ENCODE measurements at regions not wholly inside any gene's neighbourhood (a gene's known extent, or its start where the extent isn't known, plus 50 kb on each side); places are given as distances from the start of the nearest gene placed in this dataset.
"Not testable (repeated sequence)": the region's sequence is repeated elsewhere in the genome, so short reads cannot be mapped to it uniquely, and the experiment has no call there.

DNA sequence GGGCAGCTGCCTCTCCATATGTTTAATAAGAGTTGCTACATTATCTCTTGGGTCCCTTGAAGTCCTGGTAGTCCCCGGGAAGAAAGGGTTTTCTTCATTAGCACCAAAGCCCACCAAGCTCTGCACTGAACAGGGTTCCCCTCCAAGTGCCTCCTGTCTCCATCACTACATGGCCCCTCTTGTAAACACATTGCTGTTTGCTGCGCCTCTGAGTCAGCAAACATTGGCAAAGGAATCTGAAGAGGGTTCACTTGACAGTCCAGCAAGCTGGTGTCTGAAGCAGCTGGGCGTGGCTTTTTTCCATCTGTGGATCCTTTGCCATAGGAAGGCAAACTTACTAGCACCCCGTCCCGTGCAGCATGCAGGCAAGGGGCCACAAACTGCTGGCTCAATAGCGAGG is 82.8 kb downstream of the TEX51 start (continued):
- TF ChIP-seq, protein P1, sequence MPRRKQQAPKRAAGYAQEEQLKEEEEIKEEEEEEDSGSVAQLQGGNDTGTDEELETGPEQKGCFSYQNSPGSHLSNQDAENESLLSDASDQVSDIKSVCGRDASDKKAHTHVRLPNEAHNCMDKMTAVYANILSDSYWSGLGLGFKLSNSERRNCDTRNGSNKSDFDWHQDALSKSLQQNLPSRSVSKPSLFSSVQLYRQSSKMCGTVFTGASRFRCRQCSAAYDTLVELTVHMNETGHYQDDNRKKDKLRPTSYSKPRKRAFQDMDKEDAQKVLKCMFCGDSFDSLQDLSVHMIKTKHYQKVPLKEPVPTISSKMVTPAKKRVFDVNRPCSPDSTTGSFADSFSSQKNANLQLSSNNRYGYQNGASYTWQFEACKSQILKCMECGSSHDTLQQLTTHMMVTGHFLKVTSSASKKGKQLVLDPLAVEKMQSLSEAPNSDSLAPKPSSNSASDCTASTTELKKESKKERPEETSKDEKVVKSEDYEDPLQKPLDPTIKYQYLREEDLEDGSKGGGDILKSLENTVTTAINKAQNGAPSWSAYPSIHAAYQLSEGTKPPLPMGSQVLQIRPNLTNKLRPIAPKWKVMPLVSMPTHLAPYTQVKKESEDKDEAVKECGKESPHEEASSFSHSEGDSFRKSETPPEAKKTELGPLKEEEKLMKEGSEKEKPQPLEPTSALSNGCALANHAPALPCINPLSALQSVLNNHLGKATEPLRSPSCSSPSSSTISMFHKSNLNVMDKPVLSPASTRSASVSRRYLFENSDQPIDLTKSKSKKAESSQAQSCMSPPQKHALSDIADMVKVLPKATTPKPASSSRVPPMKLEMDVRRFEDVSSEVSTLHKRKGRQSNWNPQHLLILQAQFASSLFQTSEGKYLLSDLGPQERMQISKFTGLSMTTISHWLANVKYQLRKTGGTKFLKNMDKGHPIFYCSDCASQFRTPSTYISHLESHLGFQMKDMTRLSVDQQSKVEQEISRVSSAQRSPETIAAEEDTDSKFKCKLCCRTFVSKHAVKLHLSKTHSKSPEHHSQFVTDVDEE (CRISPR knock-in tag; IDR thresholded peaks at IDR 0.05): no peak
- TF ChIP-seq ISL1 (CRISPR knock-in tag; IDR thresholded peaks at IDR 0.05) (no peak), ZNF70 (CRISPR knock-in tag; IDR thresholded peaks at IDR 0.05) (no peak), TOX (CRISPR knock-in tag; IDR thresholded peaks at IDR 0.05; ENCODE audit: borderline replicate concordance) (no peak), ARNTL (CRISPR knock-in tag; IDR thresholded peaks at IDR 0.05; ENCODE audit: borderline replicate concordance, low read depth) (no peak), ZFP3 (CRISPR knock-in tag; IDR thresholded peaks at IDR 0.05) (no peak), CSDC2 (CRISPR knock-in tag; IDR thresholded peaks at IDR 0.05) (no peak)
- TF ChIP-seq, protein P2, sequence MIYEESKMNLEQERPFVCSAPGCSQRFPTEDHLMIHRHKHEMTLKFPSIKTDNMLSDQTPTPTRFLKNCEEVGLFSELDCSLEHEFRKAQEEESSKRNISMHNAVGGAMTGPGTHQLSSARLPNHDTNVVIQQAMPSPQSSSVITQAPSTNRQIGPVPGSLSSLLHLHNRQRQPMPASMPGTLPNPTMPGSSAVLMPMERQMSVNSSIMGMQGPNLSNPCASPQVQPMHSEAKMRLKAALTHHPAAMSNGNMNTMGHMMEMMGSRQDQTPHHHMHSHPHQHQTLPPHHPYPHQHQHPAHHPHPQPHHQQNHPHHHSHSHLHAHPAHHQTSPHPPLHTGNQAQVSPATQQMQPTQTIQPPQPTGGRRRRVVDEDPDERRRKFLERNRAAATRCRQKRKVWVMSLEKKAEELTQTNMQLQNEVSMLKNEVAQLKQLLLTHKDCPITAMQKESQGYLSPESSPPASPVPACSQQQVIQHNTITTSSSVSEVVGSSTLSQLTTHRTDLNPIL (CRISPR knock-in tag; IDR thresholded peaks at IDR 0.05; ENCODE audit: low read depth): no peak

DNA sequence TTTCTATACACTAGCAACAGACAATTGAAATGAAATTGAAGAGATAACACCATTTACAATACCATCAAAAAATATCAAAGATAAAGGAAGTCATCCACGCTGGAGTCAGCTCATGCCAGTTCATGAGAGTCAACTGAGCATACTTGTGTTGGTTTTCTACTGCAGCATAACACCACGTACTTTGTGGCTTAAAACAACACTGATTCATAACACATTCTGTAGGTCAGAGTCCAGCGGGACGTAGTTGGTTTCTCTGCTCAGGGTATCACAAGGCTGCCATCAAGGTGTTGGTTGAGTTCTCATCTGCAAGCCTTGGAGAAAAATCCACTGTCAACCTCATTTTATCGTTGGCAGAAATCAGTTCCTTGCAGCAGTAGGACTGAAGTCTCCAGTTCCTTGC is 84.2 kb downstream of the TEX51 start:
- no peak for ATAC-seq
- TF ChIP-seq ZFP30 (CRISPR knock-in tag; IDR thresholded peaks at IDR 0.05) (no peak), BACH2 (CRISPR knock-in tag; IDR thresholded peaks at IDR 0.05; ENCODE audit: borderline replicate concordance) (no peak), ESRRG (CRISPR knock-in tag; IDR thresholded peaks at IDR 0.05) (no peak), ZC3H10 (CRISPR knock-in tag; IDR thresholded peaks at IDR 0.05) (no peak), OSR1 (CRISPR knock-in tag; IDR thresholded peaks at IDR 0.05) (no peak)

DNA sequence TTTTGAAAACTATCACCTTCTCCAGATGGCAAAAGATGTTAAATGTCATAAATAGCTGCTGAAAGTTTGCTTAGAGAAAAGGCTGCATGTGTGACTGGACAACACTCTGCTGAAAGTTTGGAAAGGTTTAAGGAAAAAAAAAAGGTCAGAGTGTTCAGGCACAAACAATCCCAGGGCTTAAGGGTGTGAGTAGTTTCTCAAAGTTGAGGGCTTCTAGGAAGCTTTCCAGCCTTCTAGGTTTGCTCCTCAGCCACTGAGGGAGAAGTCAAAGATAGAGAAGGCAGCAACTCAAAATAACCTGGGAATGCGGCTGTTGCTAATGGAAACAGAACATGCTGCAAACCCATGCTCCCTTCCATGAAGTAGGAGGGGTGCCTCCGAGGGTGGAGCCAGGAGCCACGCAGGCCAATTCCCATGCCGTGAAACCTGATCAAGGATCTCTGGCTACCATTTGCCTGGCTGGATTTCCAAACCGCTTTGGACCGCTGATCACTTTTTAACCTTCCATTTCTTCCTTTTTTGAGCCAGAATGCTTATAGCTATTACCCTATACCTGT is 88.0 kb downstream of the TEX51 start:
- no peak for TF ChIP-seq ZNF565 (CRISPR knock-in tag; conservative IDR thresholded peaks at IDR 0.05; ENCODE audit: low read depth)
- no peak for ATAC-seq

DNA sequence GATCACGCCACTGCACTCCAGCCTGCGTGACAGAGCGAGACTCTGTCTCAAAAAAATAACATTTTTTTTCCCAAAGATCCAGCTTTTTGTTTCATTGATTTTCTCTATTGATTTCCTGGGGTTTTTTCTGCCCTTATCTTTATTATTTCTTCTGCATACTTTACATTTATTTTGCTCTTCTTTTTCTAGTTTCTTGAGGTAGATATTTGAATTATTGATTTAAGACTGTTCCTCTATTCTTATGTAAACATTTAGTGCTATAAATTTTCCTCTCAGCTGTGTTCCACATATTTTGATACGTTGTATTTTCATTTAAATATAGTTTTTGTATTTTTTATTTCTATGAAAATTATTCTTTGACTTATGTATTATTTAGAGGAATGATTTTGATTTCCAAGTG is 89.8 kb downstream of the TEX51 start:
- no peak for ATAC-seq
- TF ChIP-seq ARNTL (CRISPR knock-in tag; IDR thresholded peaks at IDR 0.05; ENCODE audit: borderline replicate concordance, low read depth) (no peak), CSDC2 (CRISPR knock-in tag; IDR thresholded peaks at IDR 0.05) (no peak), ZNF565 (CRISPR knock-in tag; conservative IDR thresholded peaks at IDR 0.05; ENCODE audit: low read depth) (no peak), ZFP30 (CRISPR knock-in tag; IDR thresholded peaks at IDR 0.05) (no peak), ZNF8 (CRISPR knock-in tag; IDR thresholded peaks at IDR 0.05) (no peak), SNAI2 (CRISPR knock-in tag; IDR thresholded peaks at IDR 0.05) (no peak), ZNF70 (CRISPR knock-in tag; IDR thresholded peaks at IDR 0.05) (no peak), BACH2 (CRISPR knock-in tag; IDR thresholded peaks at IDR 0.05; ENCODE audit: borderline replicate concordance) (no peak), ESRRG (CRISPR knock-in tag; IDR thresholded peaks at IDR 0.05) (no peak), PPARA (CRISPR knock-in tag; IDR thresholded peaks at IDR 0.05; ENCODE audit: borderline replicate concordance) (no peak), TOX (CRISPR knock-in tag; IDR thresholded peaks at IDR 0.05; ENCODE audit: borderline replicate concordance) (no peak), CSRNP3 (CRISPR knock-in tag; IDR thresholded peaks at IDR 0.05) (no peak), ISL1 (CRISPR knock-in tag; IDR thresholded peaks at IDR 0.05) (no peak), ZC3H10 (CRISPR knock-in tag; IDR thresholded peaks at IDR 0.05) (no peak), RARB (CRISPR knock-in tag; IDR thresholded peaks at IDR 0.05) (no peak)
- TF ChIP-seq, protein P3, sequence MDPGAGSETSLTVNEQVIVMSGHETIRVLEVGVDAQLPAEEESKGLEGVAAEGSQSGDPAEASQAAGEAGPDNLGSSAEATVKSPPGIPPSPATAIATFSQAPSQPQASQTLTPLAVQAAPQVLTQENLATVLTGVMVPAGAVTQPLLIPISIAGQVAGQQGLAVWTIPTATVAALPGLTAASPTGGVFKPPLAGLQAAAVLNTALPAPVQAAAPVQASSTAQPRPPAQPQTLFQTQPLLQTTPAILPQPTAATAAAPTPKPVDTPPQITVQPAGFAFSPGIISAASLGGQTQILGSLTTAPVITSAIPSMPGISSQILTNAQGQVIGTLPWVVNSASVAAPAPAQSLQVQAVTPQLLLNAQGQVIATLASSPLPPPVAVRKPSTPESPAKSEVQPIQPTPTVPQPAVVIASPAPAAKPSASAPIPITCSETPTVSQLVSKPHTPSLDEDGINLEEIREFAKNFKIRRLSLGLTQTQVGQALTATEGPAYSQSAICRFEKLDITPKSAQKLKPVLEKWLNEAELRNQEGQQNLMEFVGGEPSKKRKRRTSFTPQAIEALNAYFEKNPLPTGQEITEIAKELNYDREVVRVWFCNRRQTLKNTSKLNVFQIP (CRISPR knock-in tag; IDR thresholded peaks at IDR 0.05; ENCODE audit: borderline replicate concordance, low read depth): no peak
- TF ChIP-seq, protein P4, sequence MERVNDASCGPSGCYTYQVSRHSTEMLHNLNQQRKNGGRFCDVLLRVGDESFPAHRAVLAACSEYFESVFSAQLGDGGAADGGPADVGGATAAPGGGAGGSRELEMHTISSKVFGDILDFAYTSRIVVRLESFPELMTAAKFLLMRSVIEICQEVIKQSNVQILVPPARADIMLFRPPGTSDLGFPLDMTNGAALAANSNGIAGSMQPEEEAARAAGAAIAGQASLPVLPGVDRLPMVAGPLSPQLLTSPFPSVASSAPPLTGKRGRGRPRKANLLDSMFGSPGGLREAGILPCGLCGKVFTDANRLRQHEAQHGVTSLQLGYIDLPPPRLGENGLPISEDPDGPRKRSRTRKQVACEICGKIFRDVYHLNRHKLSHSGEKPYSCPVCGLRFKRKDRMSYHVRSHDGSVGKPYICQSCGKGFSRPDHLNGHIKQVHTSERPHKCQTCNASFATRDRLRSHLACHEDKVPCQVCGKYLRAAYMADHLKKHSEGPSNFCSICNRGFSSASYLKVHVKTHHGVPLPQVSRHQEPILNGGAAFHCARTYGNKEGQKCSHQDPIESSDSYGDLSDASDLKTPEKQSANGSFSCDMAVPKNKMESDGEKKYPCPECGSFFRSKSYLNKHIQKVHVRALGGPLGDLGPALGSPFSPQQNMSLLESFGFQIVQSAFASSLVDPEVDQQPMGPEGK (CRISPR knock-in tag; IDR thresholded peaks at IDR 0.05; ENCODE audit: borderline replicate concordance): no peak
- TF ChIP-seq, protein P2 (CRISPR knock-in tag; IDR thresholded peaks at IDR 0.05; ENCODE audit: low read depth): no peak
- TF ChIP-seq, protein P1 (CRISPR knock-in tag; IDR thresholded peaks at IDR 0.05): no peak

- ATAC-seq: not testable (repeated sequence)
These were observed 90.4 kb downstream of the TEX51 start for GRCh38 chr2:126989064-126989463.

Data from SK-N-SH treated with all-trans-retinoic acid at 6 μM for 48 hours (cell line).